ENCODE measurements at regions not wholly inside any gene's neighbourhood (a gene's known extent, or its start where the extent isn't known, plus 50 kb on each side); places are given as distances from the start of the nearest gene placed in this dataset.

DNA sequence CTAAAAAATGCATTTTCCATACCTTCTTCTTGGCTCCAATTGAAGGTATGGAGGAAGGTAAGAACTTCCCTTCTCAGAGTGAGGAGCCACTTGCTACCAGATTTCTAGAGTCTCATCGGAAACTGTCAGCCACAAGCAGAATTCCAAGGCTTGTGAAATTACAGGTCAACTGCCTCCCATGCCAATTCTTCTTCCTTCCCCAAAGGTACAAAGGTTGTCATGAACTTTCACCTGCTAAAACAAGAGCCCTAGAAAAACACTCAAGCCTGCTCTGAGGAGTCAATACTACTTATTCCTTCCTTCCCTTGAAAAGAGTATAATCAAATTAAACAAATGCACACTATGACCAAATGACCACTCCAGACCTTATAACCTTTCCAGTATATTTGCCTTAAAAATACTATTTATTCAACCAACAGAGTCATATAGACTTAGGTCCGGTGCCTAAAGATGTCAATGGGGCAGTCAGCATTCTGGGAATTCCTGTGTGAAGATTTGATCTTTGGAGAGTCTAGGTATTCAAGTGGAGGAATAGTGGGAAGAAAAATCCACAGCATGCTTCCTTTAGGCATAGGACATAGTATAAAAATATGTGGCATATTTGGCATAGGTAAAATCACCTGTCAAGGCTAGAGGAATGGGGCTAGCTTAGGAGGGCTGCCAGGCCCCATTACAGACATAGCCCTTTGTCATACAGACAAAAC is 539.3 kb downstream of the LIG4 start:
- no peak overlapping the region for H3K9ac ChIP-seq (ENCODE audit: low read length)
- no peaks in the 10 kb centered on the region for H4K20me1 ChIP-seq (ENCODE audit: insufficient read depth)
- H3F3A ChIP-seq (ENCODE audit: insufficient read depth, low read length, poor library complexity, severe bottlenecking) = no peaks in the 10 kb centered on the region
- no peak overlapping the region for H2AFZ ChIP-seq (ENCODE audit: low read depth, low read length)
- H3K9me3 ChIP-seq (ENCODE audit: low read length) = no peaks in the 10 kb centered on the region
- TF ChIP-seq, protein P1, sequence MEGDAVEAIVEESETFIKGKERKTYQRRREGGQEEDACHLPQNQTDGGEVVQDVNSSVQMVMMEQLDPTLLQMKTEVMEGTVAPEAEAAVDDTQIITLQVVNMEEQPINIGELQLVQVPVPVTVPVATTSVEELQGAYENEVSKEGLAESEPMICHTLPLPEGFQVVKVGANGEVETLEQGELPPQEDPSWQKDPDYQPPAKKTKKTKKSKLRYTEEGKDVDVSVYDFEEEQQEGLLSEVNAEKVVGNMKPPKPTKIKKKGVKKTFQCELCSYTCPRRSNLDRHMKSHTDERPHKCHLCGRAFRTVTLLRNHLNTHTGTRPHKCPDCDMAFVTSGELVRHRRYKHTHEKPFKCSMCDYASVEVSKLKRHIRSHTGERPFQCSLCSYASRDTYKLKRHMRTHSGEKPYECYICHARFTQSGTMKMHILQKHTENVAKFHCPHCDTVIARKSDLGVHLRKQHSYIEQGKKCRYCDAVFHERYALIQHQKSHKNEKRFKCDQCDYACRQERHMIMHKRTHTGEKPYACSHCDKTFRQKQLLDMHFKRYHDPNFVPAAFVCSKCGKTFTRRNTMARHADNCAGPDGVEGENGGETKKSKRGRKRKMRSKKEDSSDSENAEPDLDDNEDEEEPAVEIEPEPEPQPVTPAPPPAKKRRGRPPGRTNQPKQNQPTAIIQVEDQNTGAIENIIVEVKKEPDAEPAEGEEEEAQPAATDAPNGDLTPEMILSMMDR (IDR thresholded peaks at IDR 0.05; ENCODE audit: poor library complexity, severe bottlenecking) = no peak
- TF ChIP-seq RAD21 (conservative IDR thresholded peaks at IDR 0.05) = no peak
- H3K79me2 ChIP-seq (replicated peaks; ENCODE audit: insufficient read depth, low read length) = no peaks in the 10 kb centered on the region
- no peaks in the 10 kb centered on the region for H3K9me2 ChIP-seq (ENCODE audit: insufficient read depth, low read length)
- no peak overlapping the region for H3K4me2 ChIP-seq (ENCODE audit: low read length)
- H3K4me3 ChIP-seq (ENCODE audit: low read length) = no peak overlapping the region
- H3K27me3 ChIP-seq (ENCODE audit: insufficient read depth, low read depth, low read length) = no peaks in the 10 kb centered on the region
- H3K27ac ChIP-seq (ENCODE audit: low read length) = no peak overlapping the region
- no peaks in the 10 kb centered on the region for H3K36me3 ChIP-seq (ENCODE audit: insufficient read depth, low read length)

DNA sequence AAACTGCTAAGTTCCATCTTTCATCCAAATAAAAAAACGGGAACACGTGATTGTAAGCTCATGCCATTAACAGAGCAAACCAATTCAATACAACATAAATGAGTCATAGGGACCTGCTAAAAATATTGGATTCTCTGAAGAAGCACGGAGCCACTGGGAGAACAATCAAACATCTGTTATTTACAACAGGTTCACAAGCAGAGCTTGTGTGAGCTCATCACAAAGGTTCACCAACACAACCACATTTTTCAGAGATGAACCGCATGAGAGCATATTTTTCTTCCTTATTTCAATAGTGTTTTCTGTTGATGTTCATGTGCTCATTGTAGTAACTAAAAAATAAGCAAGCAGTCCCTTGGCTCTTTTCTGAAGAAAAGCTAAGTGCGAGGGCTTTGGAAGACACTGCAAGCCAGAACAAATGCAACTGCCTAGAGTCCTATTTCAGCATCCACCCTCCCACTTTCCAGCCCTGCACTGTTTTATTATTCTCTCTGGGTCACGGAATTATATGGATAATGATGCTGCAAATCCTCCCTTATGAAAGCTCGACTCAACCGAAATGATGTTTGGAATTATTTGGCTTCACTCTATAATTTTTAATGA is 545.8 kb downstream of the LIG4 start:
- no peaks in the 10 kb centered on the region for H3K27me3 ChIP-seq (ENCODE audit: insufficient read depth, low read depth, low read length)
- H3K36me3 ChIP-seq (ENCODE audit: insufficient read depth, low read length) = no peaks in the 10 kb centered on the region
- TF ChIP-seq, protein P1 (IDR thresholded peaks at IDR 0.05; ENCODE audit: poor library complexity, severe bottlenecking) = no peak
- TF ChIP-seq EZH2 (IDR thresholded peaks at IDR 0.05; ENCODE audit: borderline replicate concordance, insufficient read depth, low read length, poor library complexity, severe bottlenecking) = no peak
- TF ChIP-seq POLR2AphosphoS5 (IDR thresholded peaks at IDR 0.05) = no peak
- TF ChIP-seq RAD21 (conservative IDR thresholded peaks at IDR 0.05) = no peak
- no peak for TF ChIP-seq MXI1 (conservative IDR thresholded peaks at IDR 0.05; ENCODE audit: poor library complexity, severe bottlenecking)
- TF ChIP-seq SMC3 (conservative IDR thresholded peaks at IDR 0.05; ENCODE audit: poor library complexity) = no peak
- TF ChIP-seq REST (IDR thresholded peaks at IDR 0.05; ENCODE audit: borderline replicate concordance) = no peak
- TF ChIP-seq EP300 (conservative IDR thresholded peaks at IDR 0.05; ENCODE audit: poor library complexity, severe bottlenecking) = no peak
- no peak for TF ChIP-seq TAF1 (IDR thresholded peaks at IDR 0.05; ENCODE audit: low read depth)
- no peak overlapping the region for H3K4me2 ChIP-seq (ENCODE audit: low read length)
- H3K9ac ChIP-seq (ENCODE audit: low read length) = no peak overlapping the region
- H4K20me1 ChIP-seq (ENCODE audit: insufficient read depth) = no peaks in the 10 kb centered on the region
- H3K27ac ChIP-seq (ENCODE audit: low read length) = no peak overlapping the region
- no peak overlapping the region for H3K4me3 ChIP-seq (ENCODE audit: low read length)
- H3K9me3 ChIP-seq (ENCODE audit: low read length) = no peaks in the 10 kb centered on the region
- no peak overlapping the region for H2AFZ ChIP-seq (ENCODE audit: low read depth, low read length)
- H3F3A ChIP-seq (ENCODE audit: insufficient read depth, low read length, poor library complexity, severe bottlenecking) = no peaks in the 10 kb centered on the region
- no peaks in the 10 kb centered on the region for H3K9me2 ChIP-seq (ENCODE audit: insufficient read depth, low read length)
- no peaks in the 10 kb centered on the region for H3K79me2 ChIP-seq (replicated peaks; ENCODE audit: insufficient read depth, low read length)

Measured in neural cell (in vitro differentiated cells).